Parathyroid adenoma (tissue), 2 donors: ENCODE measurements at regions not wholly inside any gene's neighbourhood (a gene's known extent, or its start where the extent isn't known, plus 50 kb on each side); places are given as distances from the start of the nearest gene placed in this dataset.

Experiments used
- H2AFZ ChIP-seq: fragments of 300-600 bp; sonication (generic); one replicate; pipeline ENCODE4 v1.7.0; 2017; ENCODE audit warnings: antibody characterized with exemption, mild to moderate bottlenecking
- H3K27ac ChIP-seq: fragments of 300-600 bp; sonication (generic); one replicate; pipeline ENCODE4 v1.7.0; 2017
- H3K27me3 ChIP-seq: fragments of 300-600 bp; sonication (generic); one replicate; pipeline ENCODE4 v1.7.0; 2017; ENCODE audit warnings: low read length; ENCODE audit not compliant: control insufficient read depth, insufficient read depth
- H3K36me3 ChIP-seq: fragments of 300-600 bp; sonication (generic); one replicate; pipeline ENCODE4 v1.7.0; 2017; ENCODE audit warnings: low read length; ENCODE audit not compliant: control insufficient read depth, insufficient read depth
- H3K4me1 ChIP-seq: fragments of 300-600 bp; sonication (generic); one replicate; pipeline ENCODE4 v1.7.0; 2017; ENCODE audit warnings: control low read depth
- H3K4me2 ChIP-seq: fragments of 300-600 bp; sonication (generic); one replicate; pipeline ENCODE4 v1.7.0; 2017; ENCODE audit warnings: low read length
- H3K4me3 ChIP-seq: fragments of 300-600 bp; sonication (generic); one replicate; pipeline ENCODE4 v1.7.0; 2017; ENCODE audit warnings: low read depth, low read length
- H3K79me2 ChIP-seq: fragments of 300-600 bp; sonication (generic); one replicate; pipeline ENCODE4 v1.7.0; 2017; ENCODE audit warnings: control low read depth
- H3K9ac ChIP-seq: fragments of 300-600 bp; sonication (generic); one replicate; pipeline ENCODE4 v1.7.0; 2017; ENCODE audit warnings: mild to moderate bottlenecking
- H3K9me3 ChIP-seq: fragments of 300-600 bp; sonication (generic); one replicate; pipeline ENCODE4 v1.7.0; 2017; ENCODE audit warnings: low read length; ENCODE audit not compliant: control insufficient read depth
- CTCF ChIP-seq: fragments of 300-600 bp; sonication (generic); IDR thresholded peaks from one replicate; pipeline ENCODE4 v1.7.0; 2017; ENCODE audit warnings: antibody characterized with exemption, mild to moderate bottlenecking
- donor health status: primary hyperparathyroidism.

GRCh38 chr12:89791286-89791685 lies 82.6 kb upstream of the ATP2B1 start:
- Histone ChIP-seq H3K9me3 (no peaks in the 10 kb centered on the region), H3K27ac (no peak overlapping the region), H3K4me2 (no peak overlapping the region), H3K79me2 (no peaks in the 10 kb centered on the region), H3K4me1 (no peaks in the 10 kb centered on the region), H3K27me3 (no peaks in the 10 kb centered on the region), H2AFZ (no peak overlapping the region), H3K9ac (no peak overlapping the region), H3K4me3 (no peak overlapping the region), H3K36me3 (no peaks in the 10 kb centered on the region)
- no peak for TF ChIP-seq CTCF

- Histone ChIP-seq H3K79me2 (no peaks in the 10 kb centered on the region), H3K4me3 (no peak overlapping the region), H3K4me1 (no peaks in the 10 kb centered on the region), H3K27me3 (no peaks in the 10 kb centered on the region), H3K36me3 (no peaks in the 10 kb centered on the region), H3K9ac (no peak overlapping the region), H3K27ac (no peak overlapping the region), H3K9me3 (no peaks in the 10 kb centered on the region), H2AFZ (no peak overlapping the region), H3K4me2 (no peak overlapping the region)
- no peak for TF ChIP-seq CTCF
These were observed 81.2 kb upstream of the ATP2B1 start for GRCh38 chr12:89789862-89790261.

- no peak overlapping the region for H3K4me2 ChIP-seq
- TF ChIP-seq CTCF, result no peak
- no peak overlapping the region for H2AFZ ChIP-seq
- H3K79me2 ChIP-seq, result no peaks in the 10 kb centered on the region
- H3K9me3 ChIP-seq, result no peaks in the 10 kb centered on the region
- no peak overlapping the region for H3K4me3 ChIP-seq
- no peak overlapping the region for H3K27ac ChIP-seq
- no peaks in the 10 kb centered on the region for H3K27me3 ChIP-seq
- no peaks in the 10 kb centered on the region for H3K4me1 ChIP-seq
- no peak overlapping the region for H3K9ac ChIP-seq
- no peaks in the 10 kb centered on the region for H3K36me3 ChIP-seq
These were observed 79.1 kb upstream of the ATP2B1 start for GRCh38 chr12:89787763-89788162.

DNA sequence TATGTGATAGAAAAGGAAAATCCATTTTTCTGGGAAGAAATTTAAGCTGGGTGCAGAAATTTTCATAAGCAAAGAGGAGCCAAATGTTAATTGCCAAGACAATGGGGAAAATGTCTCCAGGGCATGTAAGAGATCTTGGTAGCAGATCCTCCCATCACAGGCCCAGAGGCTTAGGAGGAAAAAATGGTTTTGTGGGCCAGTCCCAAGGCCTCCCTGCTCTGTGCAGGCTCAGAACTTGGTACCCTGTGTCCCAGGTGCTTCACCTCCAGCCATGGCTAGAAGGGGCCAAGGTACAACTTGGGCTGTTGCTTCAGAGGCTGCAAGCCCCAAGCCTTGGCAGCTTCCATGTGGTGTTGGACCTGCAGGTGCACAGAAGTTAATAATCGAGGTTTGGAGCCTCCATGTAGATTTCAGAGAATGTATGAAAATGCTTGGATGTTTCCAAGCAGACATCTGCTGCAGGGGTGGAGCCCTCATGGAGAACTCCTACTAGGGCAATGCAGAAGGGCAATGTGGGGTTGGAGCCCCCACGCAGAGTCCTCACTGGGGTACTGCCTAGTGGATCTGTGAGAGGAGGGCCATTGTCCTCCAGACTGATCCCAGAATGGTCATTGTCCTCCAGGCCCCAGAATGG lies 77.7 kb upstream of the ATP2B1 start:
- no peak overlapping the region for H3K4me2 ChIP-seq
- H3K27me3 ChIP-seq, result no peaks in the 10 kb centered on the region
- H3K27ac ChIP-seq, result no peak overlapping the region
- no peak for TF ChIP-seq CTCF
- no peak overlapping the region for H3K9ac ChIP-seq
- no peaks in the 10 kb centered on the region for H3K79me2 ChIP-seq
- no peaks in the 10 kb centered on the region for H3K9me3 ChIP-seq
- H3K36me3 ChIP-seq, result no peaks in the 10 kb centered on the region
- H3K4me1 ChIP-seq, result no peaks in the 10 kb centered on the region
- H3K4me3 ChIP-seq, result no peak overlapping the region
- H2AFZ ChIP-seq, result no peak overlapping the region

DNA sequence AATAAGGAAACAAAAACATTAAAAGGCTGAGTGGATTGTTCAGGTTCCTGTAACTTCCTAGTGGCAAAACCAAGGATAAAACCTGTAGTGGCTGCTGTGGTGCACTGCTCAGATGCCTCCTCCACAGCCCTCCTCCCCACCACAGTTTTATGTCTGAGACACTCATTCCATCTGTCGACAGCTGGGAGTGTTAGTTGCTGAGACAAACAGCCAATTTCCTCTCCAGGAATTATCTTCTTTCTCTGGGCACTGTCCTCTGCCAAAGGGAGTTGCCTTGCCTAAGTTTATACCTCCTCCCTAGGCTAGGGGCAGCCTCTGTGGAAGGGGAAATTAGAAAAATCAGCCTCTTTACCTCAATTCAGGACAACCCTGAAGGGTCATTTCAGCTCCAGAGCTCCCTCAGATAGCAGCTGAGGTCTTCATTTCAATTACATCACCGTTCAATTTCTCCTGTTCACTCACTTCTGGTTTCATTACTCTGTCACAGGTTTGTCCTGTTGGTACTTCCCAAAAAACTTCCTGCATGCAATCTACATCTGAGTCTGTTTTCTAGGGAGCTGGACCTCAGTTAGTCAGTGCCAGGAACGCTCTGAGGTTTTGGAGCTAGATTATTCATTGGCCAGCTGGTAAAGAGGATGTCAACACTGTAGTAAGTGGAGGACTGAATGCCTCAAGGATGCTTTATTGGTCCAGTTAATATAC lies 74.9 kb upstream of the ATP2B1 start:
- Histone ChIP-seq H3K27me3 (no peaks in the 10 kb centered on the region), H3K36me3 (no peaks in the 10 kb centered on the region), H3K27ac (no peak overlapping the region), H3K4me1 (no peaks in the 10 kb centered on the region), H3K9ac (no peak overlapping the region), H3K79me2 (no peaks in the 10 kb centered on the region), H3K4me2 (no peak overlapping the region), H3K4me3 (no peak overlapping the region), H2AFZ (peak overlapping the region; percentile 35), H3K9me3 (no peaks in the 10 kb centered on the region)
- TF ChIP-seq CTCF, result no peak
